NCI-H748 (cell line): ENCODE measurements at regions not wholly inside any gene's neighbourhood (a gene's known extent, or its start where the extent isn't known, plus 50 kb on each side); places are given as distances from the start of the nearest gene placed in this dataset.

ENCODE experiments used
- DNase-seq: peaks from one replicate; lab custom pipeline; 2025; ENCODE audit not compliant: unreplicated experiment; lab: John Stamatoyannopoulos, UW

DNA sequence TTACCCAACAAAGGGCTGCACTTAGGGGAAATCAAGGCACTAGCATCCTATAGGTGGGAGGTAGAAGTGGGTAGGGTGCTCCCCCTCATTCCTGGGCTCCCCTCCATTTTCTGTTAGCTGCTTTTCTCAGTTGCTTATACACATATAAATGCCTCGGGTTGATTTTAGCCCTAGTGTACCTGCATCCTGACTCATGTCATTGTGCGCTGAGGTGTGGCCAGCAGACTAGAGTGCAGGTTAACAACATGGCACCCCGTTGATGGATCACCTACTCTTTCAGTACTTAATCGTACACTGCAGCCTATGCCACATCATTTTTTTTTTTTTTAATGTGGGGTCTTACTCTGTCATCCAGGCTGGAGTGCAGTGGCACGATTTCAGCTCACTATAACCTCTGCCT lies 144.0 kb upstream of the ITGB1 start:
- no peak for DNase-seq

DNA sequence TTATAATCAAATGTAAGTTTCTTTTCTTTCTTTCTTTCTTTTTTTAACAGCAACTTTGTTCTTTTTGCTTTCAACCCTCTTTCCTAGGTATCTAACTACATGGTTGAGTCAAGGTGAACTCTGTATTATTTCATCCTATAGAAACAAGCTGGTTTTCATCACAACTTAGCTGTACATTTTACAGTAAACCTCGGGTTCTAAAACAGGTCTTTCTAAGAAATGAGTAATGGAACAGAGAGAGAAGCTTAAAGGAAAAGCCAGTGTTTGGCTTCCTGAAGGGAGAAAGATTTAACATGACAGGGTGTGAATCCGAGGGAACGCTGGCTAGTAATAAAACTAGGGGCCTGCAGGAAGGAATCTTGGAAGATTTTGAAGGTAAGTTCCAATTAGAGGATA lies 143.4 kb upstream of the ITGB1 start:
- DNase-seq = no peak

DNA sequence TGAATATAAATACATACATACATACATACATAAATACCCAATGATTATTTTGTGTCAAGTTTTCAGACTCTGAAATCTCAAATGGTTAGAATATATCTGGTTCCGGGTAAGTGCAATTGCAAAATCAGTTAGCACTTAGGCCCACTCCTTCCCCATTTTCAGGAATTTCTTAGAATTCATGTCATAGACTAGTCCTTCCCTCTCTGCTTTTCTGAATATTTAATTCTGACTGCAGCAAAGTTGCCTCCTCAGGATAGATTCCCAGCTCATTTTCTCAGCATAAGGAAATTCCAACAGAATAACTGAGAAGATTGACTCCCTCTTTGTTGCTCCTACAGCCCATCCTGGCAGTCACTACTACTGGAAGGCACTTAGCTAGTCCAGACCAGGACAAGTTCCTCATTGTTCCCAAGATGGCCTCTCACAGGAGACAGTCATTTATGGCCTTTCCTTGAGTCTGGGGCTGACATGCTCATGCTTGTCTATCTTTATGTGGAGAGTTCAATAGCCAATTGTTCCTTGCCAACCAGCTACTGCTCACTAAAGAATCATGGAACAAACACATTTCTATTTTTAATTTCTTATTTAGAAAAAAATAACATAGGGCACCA lies 142.9 kb upstream of the ITGB1 start:
- no peak for DNase-seq

DNA sequence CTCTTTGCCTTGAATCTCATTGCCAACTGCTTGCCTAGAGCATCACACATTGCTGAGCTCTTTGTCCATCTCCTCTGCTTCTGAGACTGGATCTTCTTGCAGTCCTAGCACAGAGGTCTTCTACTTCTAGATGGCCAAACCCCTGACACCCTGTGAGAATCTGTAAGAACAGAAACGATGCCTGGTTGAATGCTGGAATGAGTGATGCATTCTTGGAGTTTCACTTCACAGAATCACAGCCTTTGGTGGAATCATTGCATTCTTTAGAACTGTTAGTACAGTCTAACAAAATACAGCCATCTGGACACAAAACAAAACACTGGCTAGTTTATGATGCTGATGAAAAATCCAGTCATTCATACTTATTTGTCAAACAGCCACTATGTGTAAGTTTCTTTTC lies 141.7 kb upstream of the ITGB1 start:
- DNase-seq = no peak

DNA sequence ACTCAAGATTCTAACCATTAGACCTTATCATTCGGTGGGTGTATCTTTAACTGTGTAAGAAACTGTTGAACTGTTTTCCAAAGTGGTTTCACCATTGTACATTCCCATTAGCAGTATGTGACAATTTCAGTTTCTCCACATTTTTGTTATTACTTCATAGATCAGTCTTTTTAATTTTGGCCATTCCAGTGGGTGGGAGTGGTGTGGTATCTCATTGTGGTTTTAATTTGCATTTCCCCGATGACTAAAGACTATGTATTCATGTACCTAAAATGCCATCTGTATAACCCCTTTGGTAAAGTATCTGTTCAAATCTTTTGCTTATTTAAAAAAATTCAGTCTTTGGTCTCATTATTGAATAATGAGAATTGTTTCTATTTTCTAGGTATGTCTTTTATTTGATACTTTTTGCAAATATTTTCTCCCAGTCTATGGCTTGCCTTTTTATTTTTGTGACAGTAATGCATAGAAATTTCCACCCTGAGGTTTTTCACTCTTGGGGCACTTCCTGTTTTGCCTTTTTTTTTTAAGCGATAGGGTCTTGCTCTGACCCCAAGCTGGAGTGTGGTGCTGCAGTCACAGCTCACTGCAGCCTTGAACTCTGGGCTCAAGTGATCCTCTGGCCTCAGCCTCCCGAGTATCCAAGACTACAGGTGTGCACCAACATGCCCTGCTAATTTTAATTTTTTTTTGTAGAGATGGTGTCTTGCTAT lies 141.1 kb upstream of the ITGB1 start:
- DNase-seq = no peak

DNA sequence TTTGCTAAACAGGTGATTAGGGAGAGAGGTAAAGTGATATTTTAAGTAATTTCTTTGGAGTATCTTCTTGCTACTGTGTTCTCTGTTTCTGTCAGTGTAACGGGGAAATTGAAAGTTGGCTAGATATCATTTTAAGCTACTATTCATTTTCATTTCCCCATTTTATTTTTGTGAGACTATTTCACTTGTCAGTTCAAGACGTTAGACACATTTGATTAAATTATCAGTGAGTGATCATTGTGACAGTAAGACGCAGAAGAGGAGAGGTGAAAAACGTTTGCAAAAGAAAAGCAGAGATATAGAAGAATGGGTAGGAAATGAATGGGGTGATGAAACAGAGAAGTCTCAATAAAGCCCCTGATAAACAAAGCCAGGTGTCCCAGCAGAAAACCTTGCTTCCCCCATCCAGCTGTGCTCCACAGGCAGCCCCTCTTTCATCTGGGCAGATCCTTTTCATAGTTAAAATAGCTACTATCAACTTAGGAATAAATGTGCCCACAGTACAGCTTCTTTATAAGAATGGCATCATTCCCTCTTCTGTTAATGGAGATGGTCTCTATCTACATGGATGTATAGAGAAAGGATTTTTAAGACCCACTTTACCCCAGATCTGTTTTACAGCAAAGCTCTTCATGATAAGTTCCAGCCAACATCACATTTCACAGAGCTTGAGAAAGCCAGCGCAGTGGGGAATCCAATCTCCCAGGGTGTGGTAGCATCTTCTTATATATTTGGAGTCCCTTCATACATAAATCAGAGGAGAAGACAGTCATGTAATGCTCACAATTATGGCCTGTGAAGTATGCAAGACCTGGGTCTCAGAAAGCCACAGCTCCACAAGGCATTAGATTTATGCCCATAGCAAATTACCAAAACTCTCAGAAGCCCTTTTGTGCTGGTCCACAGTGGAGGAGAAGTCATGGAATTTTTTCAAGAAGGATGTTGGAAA lies 138.1 kb upstream of the ITGB1 start:
- no peak for DNase-seq

DNA sequence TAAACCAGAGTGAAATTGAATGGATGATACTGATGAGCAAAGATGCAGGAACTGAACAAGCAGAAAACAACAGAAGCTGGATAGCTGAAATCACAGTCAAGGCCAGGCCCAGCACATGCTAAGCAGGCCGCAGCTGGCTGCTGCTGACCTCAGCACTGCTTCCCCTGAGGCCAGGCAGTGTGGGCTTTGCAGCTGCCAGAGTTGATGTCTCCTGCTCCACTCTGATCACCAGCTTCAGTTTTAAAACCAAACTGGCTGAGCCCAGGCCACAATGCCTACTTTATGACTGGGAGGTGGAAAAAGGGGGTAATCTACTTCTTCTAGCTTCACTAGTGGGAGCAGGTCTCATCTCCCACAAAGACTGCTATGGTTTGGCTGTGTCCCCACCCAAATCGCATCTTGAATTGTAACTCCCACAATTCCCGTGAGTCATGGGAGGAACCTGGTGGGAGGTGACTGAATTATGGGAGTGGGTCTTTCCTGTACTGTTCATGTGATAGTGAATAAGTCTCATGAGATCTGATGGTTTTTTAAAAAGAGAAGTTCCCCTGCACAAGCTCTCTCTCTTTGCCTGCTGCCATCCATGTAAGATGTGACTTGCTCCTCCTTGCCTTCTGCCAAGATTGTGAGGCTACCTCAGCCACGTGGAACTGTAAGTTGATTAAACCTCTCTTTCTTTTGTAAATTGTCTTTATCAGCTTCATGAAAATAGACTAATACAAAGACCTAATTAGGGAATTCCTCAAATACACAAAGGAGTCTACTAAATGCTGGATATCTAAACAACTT lies 136.4 kb upstream of the ITGB1 start:
- DNase-seq = no peak

DNA sequence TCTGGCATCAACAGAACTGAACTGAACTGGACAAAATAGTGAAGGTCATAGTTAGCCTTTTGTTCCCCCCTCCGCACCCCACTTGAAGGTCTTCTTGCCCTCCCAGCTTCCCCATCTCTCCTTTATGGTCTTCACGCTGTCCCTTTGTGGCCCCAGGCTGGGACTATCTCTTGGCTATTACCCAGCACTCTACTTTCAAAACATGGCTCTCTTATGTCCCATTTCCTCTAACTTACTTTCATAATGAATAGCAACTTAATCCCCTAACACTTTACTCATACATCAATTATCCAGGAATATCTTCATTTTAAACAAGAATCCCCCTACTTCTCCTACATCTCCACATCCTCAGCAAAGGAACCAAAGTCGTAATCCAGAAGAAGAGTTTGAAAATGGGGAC lies 135.3 kb upstream of the ITGB1 start:
- DNase-seq = no peak

DNA sequence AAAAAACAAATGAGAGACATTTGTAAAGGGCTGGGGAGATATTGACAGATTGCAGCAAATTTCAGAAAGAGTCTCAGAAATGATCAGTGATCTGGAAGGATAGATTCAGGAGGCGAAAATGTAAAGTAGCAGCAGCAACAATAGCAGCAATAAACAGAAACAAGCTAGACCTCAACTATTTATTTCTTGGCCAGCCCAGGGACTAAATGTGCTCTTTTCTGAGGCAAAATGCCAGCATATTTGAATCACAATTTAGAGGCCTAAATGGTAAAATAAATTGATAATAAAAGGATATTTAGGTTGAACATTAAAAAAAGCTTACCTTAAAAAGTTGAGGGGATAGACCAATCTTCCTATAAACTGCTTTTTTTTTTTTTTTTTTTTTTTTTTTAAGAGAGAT lies 134.6 kb upstream of the ITGB1 start:
- no peak for DNase-seq

DNA sequence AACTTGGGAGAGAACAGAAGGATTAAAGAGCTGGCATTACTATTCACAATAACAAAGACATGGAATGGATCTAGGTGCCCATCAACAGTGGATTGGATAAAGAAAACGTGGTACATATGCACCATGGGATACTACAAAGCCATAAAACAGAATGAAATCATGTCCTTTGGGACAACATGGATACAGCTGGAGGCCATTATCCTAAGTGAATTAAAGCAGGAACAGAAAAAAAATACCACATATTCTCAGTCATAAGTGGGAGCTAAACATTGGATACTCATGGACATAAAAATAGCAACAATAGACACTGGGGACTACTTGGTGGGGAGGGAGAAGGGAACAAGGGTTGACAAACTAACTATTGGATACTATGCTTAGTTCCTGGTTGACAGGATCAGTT lies 133.2 kb upstream of the ITGB1 start:
- no peak for DNase-seq

DNA sequence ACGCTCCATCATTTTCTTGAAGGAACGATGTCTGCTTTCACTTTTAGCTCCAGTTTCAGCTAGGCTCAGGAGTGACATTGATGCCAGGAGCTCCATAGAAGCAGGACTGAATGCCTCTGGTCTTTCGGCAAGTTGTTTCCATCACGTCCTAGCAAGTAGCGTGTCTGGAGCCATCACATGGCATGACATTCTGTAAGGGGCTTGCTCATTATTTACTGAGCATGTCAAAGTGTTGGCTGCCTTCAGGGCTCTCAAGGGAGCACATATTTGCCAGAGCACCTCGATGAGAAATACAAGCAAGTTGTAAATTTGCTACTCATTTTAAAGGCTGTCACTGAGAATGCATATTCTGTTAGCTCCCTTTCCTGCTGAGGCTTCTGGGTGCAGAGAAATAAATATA lies 131.0 kb upstream of the ITGB1 start:
- DNase-seq = no peak

DNA sequence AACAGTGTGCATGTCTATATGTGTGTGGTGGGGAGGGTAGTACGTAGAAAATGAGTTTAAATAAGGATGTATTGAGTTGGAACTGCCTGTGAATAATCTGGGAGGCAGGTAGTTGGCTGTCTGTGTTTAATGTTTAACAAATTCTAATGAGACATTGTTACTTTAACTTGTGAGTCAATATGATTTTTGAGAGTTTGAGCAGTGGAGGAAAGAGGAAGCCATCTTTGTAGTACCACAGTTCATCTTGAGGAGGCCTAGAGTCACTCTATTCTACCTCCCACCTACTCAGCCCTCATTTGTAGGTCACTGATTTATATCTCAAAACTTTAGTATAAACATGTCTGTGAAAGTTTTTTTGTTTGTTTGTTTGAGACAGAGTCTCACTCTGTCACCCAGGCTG lies 129.9 kb upstream of the ITGB1 start:
- DNase-seq = no peak

DNA sequence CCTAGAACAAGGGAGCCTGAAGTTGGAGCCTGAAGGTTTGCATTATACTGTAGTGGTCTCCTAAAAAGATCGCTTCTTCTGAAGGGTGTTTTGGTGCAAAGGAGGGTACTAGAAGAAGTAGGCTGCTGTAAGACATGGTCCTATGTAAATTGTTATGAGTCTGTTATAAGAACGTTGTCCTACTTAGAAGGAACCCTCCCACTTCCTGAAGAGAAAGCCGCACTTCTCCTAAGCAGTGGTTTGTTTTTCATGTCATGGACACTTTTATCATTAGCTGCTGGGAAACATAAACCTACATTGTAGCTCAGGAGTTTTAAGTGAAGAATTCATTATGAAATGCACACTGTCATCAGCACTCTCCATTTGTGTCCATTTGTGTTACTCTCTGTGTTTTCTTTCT lies 129.1 kb upstream of the ITGB1 start:
- no peak for DNase-seq

DNA sequence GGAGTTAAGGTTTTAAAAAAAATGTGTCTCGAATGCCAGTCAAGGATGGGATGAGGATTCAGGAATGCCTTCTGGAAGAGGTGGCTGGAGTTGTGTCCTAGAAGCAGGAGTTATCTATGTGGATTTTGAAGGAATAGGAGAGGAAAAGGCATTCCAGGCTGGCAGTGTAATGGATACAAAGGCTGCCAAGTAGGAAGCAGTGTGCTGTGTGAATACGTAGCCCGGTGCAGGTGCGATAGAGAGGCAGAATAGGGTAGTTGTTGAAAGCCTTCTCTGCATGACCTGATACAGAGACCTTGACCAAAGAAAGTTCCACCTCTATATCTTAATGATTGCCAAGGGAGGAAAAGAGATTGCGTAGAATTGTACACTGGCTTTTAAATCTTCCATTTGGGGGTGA lies 128.1 kb upstream of the ITGB1 start:
- no peak for DNase-seq

DNA sequence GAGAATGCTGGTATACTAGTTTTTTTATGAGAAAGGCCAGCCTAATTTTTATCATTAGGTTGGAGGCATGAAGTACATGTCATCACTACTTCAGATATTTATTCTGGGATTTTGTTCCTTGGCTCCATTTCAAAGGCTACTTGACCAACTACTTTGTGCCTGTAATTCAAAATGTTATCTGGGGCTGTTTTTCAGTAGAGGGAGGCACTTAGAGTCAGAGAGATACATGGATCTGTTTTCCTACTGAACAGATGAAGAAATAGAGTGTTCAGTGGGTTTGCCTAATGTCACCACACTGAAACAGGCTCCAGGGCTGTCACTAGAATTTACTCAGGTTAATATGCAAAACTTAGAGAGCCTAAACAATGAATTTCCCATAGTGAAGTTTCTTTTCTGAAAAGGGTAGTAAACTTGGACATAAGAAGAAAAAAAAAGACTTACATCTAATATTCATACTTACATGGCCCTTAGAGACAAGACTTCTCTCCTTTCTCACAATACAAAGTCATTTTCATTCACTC lies 127.3 kb upstream of the ITGB1 start:
- DNase-seq = no peak

DNA sequence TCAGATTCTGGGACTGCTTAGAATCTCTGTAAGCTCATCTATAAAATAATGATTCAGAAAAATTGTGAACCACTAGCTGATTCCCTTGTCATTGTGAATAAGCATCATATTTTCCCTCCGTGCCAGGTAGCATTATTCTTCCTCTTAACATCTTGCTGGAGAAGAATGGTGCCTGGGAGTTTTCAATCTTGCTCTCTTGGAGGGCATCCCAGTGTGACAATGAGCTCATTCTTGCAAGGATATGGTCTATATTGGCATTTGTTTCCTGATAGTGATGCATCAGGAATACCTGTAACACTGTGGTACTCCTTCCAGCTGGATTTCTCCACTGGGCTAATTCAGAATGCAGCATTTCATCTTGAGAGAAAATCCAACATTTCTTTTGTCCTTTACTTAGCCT lies 126.4 kb upstream of the ITGB1 start:
- no peak for DNase-seq

DNA sequence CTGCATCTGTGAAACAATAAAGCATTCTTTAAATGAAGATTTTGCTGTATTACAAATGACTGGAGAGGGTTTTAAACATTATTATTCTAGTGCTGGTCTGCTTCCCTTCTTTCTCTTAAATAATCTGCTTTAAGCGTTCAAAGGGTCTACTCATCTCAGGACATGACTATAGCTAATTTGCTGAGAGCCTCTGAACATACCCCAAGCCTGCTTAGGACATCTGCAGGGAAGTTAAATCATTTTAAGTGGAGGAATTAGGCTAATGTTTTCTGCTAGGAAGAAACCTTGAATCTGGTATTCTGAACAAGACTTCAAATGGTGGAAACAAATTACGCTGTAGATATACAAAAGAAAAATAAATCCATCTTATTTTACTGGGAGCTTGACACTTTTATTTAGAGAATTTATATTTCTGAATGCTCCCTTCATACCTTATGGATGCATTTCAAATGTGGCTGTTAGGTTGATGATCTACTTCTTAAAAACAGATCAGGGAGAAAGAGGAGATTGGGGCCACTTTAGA lies 124.4 kb upstream of the ITGB1 start:
- DNase-seq = no peak

DNA sequence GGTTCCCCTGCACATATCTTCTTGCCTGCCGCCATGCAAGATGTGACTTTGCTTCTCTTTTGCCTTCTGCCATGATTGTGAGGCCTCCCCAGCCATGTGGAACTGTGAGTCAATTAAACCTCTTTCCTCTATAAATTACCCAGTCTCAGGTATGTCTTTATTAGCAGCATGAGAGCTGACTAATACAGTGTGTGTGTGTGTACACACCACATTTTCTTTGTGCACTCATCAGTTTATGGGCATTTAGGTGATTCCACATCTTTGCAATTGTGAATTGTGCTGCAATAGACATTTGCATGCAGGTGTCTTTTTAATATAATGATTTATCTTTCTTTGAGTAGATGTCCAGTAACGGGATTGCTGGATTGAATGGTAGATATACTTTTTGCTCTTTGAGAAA lies 122.4 kb upstream of the ITGB1 start:
- peak; percentile 3 for DNase-seq

DNA sequence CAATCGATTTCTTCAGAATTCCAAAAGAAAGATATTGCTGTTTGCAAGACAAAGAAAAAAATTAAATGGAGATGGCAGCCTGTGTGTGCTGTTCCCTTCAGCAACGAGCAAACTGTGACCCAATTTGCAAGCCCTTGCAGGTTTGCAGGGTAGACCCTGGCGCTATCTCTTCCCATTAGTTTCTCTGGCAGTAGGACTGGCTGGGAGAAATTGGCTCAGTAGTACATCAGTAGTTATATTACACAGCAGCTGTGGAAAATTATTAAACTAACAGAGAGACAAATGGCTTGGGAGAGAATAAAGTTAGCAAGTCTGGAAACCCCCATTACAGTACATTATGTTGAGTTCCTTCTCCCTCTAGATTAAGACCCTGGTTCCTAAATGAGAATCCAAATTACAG lies 116.4 kb upstream of the ITGB1 start:
- peak; percentile 1 for DNase-seq

DNA sequence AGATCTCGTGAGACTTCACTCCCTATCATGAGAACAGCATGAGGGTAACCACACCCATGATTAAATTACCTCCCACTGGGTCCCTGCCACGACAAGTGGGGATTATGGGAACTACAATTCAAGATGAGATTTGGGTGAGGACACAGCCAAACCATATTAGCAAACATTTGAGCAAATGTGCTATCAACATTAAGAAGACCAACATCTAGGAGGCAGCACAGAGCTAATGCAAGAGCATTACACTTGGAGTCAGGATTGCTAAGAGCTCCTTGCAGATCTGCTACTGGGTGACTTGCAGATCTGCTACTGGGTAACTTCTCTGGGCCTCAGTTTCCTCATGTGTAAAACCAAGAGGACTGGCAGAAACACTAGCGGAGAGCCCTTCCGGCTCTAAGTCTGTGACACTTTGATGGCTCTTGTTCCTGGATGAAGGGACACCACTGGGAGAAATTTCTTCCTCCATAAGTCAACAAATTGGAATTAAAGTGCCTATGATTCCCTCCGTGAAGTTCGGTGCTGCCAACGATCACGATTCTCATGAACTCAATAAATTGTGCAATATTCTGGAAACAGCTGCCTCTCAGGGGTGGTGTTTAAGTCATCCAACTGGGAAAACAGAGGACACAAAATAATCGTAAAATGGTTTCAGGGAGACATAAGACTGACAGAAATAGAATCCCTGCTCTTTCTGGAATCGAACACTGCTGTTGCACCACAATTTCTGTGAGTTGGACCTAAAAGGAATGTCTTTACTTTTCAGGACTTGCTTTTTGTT lies 115.8 kb upstream of the ITGB1 start:
- DNase-seq = no peak
